DOHH2 (cell line): ENCODE measurements at regions not wholly inside any gene's neighbourhood (a gene's known extent, or its start where the extent isn't known, plus 50 kb on each side); places are given as distances from the start of the nearest gene placed in this dataset.

Experiments
- H3F3A ChIP-seq: fragments of 200-600 bp; sonication (generic), shearing (Covaris generic); 2 replicates; pipeline ENCODE4 v1.6.0; 2016; ENCODE audit warnings: antibody characterized with exemption, mild to moderate bottlenecking; ENCODE audit not compliant: control insufficient read depth, insufficient read depth
- H3K27ac ChIP-seq: fragments of 200-600 bp; sonication (generic); 2 replicates; pipeline ENCODE4 v1.5.1; 2014; ENCODE audit warnings: low read depth, mild to moderate bottlenecking, low read length, moderate library complexity
- H3K27me3 ChIP-seq: fragments of 200-600 bp; sonication (generic); 2 replicates; pipeline ENCODE4 v1.6.1; 2014; ENCODE audit warnings: mild to moderate bottlenecking, low read length, mixed read lengths; ENCODE audit not compliant: control insufficient read depth
- H3K36me3 ChIP-seq: fragments of 200-600 bp; sonication (generic); 2 replicates; pipeline ENCODE4 v1.6.1; 2014; ENCODE audit warnings: mild to moderate bottlenecking, low read length, moderate library complexity, mixed read lengths; ENCODE audit not compliant: control insufficient read depth
- H3K4me1 ChIP-seq: fragments of 200-600 bp; sonication (generic); 2 replicates; pipeline ENCODE4 v1.6.1; 2014; ENCODE audit warnings: mild to moderate bottlenecking, low read length, mixed read lengths; ENCODE audit not compliant: control insufficient read depth
- H3K4me2 ChIP-seq: fragments of 200-600 bp; sonication (generic); 2 replicates; pipeline ENCODE4 v1.6.0; 2014; ENCODE audit warnings: mild to moderate bottlenecking, low read length, moderate library complexity
- H3K4me3 ChIP-seq: fragments of 200-600 bp; sonication (generic); 2 replicates; pipeline ENCODE4 v1.5.1; 2014; ENCODE audit warnings: mild to moderate bottlenecking, low read length, mixed read lengths
- H3K79me2 ChIP-seq: fragments of 200-600 bp; sonication (generic); 2 replicates; pipeline ENCODE4 v1.6.1; 2014; ENCODE audit warnings: mild to moderate bottlenecking, low read length, mixed read lengths; ENCODE audit not compliant: control insufficient read depth
- H3K9me2 ChIP-seq: fragments of 200-600 bp; sonication (generic); replicated peaks from 2 replicates; pipeline ENCODE4 v1.6.1; 2014; ENCODE audit warnings: mild to moderate bottlenecking, low read length, mixed read lengths; ENCODE audit not compliant: control insufficient read depth
- H3K9me3 ChIP-seq: fragments of 200-600 bp; sonication (generic); 2 replicates; pipeline ENCODE4 v1.6.1; 2014; ENCODE audit warnings: antibody characterized with exemption, low read length, mixed read lengths; ENCODE audit not compliant: control insufficient read depth, insufficient read depth
- H4K20me1 ChIP-seq: fragments of 200-600 bp; sonication (generic); 2 replicates; pipeline ENCODE4 v1.6.0; 2014; ENCODE audit warnings: low read depth, mild to moderate bottlenecking, antibody characterized with exemption, low read length, moderate library complexity; ENCODE audit not compliant: control insufficient read depth, insufficient read depth
- CTCF ChIP-seq: fragments of 200-600 bp; sonication (generic); IDR thresholded peaks from one replicate; pipeline ENCODE4 v1.5.1; 2014; ENCODE audit warnings: antibody characterized with exemption, mild to moderate bottlenecking, low read depth, low read length; ENCODE audit not compliant: poor library complexity, severe bottlenecking
- EZH2phosphoT487 ChIP-seq: fragments of 200-600 bp; sonication (generic); IDR thresholded peaks from 2 replicates; pipeline ENCODE4 v1.6.1; 2017; ENCODE audit warnings: borderline replicate concordance, mild to moderate bottlenecking, antibody characterized with exemption, low read length, moderate library complexity, mixed read lengths

DNA sequence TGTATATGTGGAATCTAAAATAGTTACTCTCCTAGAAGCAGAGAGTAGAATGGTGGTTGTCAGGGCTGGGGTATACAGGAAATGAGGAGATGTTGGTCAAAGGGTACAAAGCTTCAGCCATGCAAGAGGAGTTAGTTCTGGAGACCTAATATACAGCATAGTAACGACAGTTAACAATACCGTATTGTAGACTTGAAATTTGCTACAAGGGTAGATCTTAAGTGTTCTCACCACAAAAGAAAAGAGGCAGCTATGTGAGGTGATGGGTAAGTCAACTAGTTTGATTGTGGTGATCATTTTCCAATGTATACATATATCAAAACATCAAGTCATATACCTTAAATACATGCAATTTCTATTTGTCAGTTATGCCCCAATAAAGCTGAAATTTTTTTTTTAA is 98.2 kb upstream of the CYP1B1 start:
- Histone ChIP-seq H3K4me1 (peaks cover 12% of the 10 kb centered on the region), H3K27ac (no peak overlapping the region), H3K4me3 (no peak overlapping the region), H3K36me3 (no peaks in the 10 kb centered on the region), H3K4me2 (peak overlapping the region; percentile 23; the same call in 1 of the 2 replicates), H3F3A (no peaks in the 10 kb centered on the region), H3K79me2 (no peaks in the 10 kb centered on the region), H4K20me1 (no peaks in the 10 kb centered on the region), H3K27me3 (peaks cover 8% of the 10 kb centered on the region), H3K9me3 (no peaks in the 10 kb centered on the region), H3K9me2 (no peaks in the 10 kb centered on the region)
- TF ChIP-seq CTCF: no peak
- TF ChIP-seq EZH2phosphoT487: no peak

DNA sequence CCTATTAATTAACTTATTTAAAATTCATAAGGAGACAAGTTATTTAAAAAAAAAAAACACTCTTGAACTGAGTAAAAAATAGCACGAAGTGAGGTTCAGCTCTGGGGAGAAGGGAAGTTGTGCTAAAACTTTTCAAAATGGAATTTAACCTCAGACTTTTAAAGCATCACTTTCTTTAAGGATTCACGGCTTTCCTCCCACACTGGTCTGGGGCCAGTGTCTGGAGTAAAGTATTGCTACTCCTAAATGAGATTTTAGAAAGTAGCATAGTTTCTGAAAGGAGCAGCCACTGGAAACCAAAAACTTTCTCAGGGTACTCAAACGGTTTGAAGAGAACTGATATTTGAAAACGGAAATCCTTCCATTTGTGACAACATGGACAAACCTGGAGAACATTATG is 97.7 kb upstream of the CYP1B1 start:
- H3K9me3 ChIP-seq: no peaks in the 10 kb centered on the region
- H3K4me3 ChIP-seq: no peak overlapping the region
- no peak overlapping the region for H3K27ac ChIP-seq
- H3K4me1 ChIP-seq: peaks cover 12% of the 10 kb centered on the region
- H3K79me2 ChIP-seq: no peaks in the 10 kb centered on the region
- H3K9me2 ChIP-seq: no peaks in the 10 kb centered on the region
- H3K36me3 ChIP-seq: no peaks in the 10 kb centered on the region
- H3F3A ChIP-seq: no peaks in the 10 kb centered on the region
- TF ChIP-seq CTCF: no peak
- no peak for TF ChIP-seq EZH2phosphoT487
- no peak overlapping the region for H3K4me2 ChIP-seq
- H4K20me1 ChIP-seq: no peaks in the 10 kb centered on the region
- peaks cover 8% of the 10 kb centered on the region for H3K27me3 ChIP-seq

DNA sequence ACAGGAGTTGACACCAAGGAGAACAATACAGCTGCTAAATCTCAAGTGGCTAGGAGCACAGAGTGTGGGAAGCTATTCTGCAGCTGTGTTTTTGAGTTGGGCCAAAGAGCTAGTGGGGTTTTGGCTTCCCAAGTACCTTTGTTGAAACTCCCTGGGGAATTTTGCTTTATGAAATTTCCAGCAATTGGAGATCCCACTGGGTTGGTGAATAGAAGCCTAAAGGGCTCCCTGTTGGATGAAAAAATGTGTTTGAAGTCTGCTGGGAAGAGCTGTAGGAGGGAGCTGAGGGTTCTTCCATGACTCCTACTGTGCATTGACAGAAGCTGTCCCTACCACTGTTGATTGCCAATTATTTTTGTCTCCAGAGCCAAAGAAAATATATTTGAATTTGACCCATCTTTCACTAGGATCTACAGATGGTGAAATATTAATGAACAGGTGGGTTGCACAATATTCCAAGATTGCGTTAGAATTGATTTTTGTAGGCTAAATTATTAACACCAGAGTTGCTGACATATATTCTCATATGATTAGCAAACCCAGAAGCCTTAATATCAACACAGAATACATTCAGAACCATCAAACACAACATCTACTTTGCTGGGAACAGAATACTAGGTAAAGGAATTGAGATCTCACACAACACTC is 95.4 kb upstream of the CYP1B1 start:
- Histone ChIP-seq H3K9me2 (no peaks in the 10 kb centered on the region), H4K20me1 (no peaks in the 10 kb centered on the region), H3K4me3 (no peak overlapping the region), H3K27ac (no peak overlapping the region), H3K4me2 (no peak overlapping the region), H3F3A (no peaks in the 10 kb centered on the region), H3K36me3 (no peaks in the 10 kb centered on the region), H3K79me2 (no peaks in the 10 kb centered on the region), H3K4me1 (peaks cover 12% of the 10 kb centered on the region), H3K9me3 (no peaks in the 10 kb centered on the region), H3K27me3 (peaks cover 6% of the 10 kb centered on the region)
- TF ChIP-seq CTCF (no peak), EZH2phosphoT487 (no peak)
